Neural progenitor cell (in vitro differentiated cells): ENCODE measurements at regions not wholly inside any gene's neighbourhood (a gene's known extent, or its start where the extent isn't known, plus 50 kb on each side); places are given as distances from the start of the nearest gene placed in this dataset.

Experiments used
- CTCF ChIP-seq: fragments of 200-600 bp; sonication (generic); IDR thresholded peaks from 2 replicates; pipeline ENCODE4 v1.5.1; 2017; ENCODE audit warnings: antibody characterized with exemption, mild to moderate bottlenecking
- EZH2phosphoT487 ChIP-seq: fragments of 200-600 bp; sonication (generic); IDR thresholded peaks from 2 replicates; pipeline ENCODE4 v1.6.1; 2017; ENCODE audit warnings: antibody characterized with exemption

GRCh38 chr15:31470756-31471155, 144.1 kb downstream of the KLF13 start:
- no peak for TF ChIP-seq CTCF
- no peak for TF ChIP-seq EZH2phosphoT487
